SW 1271 (cell line): ENCODE measurements at regions not wholly inside any gene's neighbourhood (a gene's known extent, or its start where the extent isn't known, plus 50 kb on each side); places are given as distances from the start of the nearest gene placed in this dataset.

Experiments used
- DNase-seq, 2 experiments: peaks; one replicate each; lab custom pipeline; 2025; lab: John Stamatoyannopoulos, UW

DNA sequence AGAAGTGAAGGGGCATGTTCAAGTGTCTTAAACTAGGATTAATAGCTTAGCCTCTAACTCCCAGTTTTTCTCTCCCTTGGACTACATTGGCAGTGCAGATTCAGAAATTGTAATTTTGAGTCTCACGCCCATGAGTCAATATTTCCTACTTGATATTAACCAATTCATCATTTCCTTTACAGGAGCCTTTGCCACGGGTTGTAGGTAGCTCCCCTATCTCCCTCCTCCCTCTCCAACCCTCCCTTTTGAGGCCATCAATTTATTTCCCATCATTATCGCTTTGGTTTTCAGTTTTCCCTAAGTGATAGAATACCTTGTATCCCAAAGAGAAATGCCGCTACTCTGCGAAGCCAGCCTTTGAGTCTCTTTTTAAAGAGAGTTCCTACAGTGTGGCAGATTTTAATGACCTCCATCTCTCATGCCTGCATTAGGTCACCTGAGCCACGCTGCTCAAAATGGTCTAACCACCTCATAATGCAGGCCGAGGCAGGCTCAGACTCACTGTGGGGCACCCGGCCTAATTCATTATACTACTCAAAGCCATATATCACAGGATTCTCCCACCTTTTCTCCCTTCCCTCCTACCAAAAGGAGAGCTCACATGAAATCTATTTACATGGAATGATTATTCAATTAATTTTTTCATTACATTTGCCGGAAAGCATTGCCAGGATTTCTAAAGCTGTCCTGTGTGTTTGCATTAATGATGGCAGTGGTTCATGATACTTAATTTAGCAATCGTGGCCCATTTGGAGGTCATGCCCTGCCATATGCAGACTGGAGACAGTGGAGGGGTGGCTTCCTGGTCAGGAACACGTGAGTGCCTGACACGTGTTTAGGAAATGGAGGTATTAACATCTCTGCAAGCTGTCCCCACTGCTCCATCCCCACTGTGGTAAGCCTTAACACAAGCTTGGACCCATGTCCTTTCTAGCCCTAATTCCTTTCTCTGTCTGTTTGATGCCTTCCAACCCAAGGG, 448.2 kb upstream of the AUTS2 start:
- DNase-seq = no peak

- DNase-seq = no peak
Observed at GRCh38 chr7:69162326-69162725, 435.9 kb upstream of the AUTS2 start.

GRCh38 chr7:69162931-69163670, 435.2 kb upstream of the AUTS2 start:
- no peak for DNase-seq

GRCh38 chr7:69166979-69167516, 431.2 kb upstream of the AUTS2 start:
- no peak for DNase-seq

DNA sequence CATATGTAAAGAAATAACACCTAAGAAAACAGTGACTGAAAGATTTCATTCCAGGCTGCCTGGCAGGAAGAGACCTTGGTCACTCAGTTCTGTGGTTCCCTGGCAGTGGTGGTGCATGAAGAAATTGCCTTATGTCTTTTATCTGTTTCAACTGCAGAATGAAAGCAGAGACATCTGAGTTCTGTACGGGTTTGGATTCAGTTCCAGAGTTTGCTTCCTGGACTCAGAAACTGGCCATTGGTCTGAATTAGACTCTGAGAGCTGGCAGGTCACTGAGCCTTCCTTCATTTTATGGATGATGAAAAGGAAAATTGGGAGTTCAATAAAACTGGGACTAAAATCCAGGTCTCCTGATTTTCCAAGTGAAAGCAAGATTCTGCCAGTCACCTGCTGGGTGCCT, 428.9 kb upstream of the AUTS2 start:
- no peak for DNase-seq

DNA sequence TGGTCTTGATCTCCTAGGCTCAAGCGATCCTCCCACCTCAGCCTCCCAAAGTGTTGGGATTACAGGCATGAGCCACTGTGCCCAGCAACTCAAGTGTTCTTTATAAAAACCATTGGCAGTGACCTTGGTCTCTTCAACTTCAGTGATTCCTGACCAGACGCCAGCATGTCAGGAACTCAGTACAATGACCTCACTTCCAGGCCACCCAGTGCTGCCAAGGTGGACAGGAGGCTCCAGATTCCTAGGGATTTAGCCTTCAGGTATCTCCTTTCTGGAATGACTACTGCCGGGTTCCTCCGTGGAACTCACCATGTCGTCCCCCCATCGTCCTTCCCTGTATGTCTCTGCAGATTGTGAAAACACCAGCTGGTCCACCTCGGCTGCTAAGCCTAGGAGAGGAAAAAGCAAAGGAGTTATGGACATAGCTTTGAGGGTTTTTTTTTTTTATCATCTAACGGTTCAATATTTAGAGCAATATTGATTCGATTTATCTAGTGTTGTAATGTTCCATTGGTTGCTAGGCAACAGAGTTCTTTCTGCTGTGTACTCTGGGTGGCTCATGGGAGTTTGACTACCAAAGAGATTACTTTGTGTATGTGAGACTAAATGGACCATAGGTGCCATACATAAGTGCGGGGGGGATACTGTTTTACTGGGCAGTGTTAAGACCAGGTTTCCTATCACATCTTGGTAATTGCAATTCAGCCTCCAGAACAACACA, 425.8 kb upstream of the AUTS2 start:
- DNase-seq = no peak

DNA sequence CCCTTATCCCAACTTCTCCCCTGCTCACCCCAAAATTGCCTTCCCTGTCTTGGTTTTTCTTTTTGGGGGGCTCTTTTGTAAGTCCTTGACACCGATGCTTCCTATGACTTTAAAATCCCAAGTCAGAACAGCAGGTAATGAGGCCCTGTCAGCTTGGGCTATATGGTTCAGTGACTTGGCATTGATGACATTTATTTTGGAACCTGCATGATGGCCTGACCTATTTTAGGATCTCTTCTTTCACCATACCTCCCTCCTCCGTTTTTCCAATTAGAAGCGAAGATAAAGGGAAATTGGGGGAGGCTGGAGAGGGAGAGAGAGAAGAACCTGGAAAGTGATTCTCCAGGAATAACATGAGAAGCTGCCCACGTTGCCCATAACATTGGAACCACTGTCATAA, 424.9 kb upstream of the AUTS2 start:
- no peak for DNase-seq

- DNase-seq = no peak
Observed at GRCh38 chr7:69173846-69174245, 424.4 kb upstream of the AUTS2 start.

DNA sequence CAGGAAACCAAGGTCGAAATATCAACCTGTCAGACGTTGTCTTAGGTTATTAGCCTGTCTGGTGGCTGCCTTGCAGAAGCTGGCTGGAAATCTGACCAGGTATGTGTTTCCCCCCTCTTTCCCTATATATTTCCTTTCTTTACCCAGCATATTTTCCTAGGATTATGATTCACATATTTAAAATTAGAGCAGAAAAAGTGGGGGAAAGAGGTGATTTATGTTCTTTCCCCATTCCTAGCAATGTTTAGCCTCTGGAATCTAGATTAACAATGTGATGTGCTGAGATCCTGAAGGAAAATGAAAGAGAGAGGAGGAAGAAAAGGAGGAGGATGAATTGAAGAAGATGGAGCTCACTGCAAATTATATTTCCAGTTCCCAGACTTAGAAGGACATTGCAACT, 421.4 kb upstream of the AUTS2 start:
- DNase-seq = no peak

- DNase-seq = no peak
Observed at GRCh38 chr7:69177461-69177861, 420.8 kb upstream of the AUTS2 start.

DNA sequence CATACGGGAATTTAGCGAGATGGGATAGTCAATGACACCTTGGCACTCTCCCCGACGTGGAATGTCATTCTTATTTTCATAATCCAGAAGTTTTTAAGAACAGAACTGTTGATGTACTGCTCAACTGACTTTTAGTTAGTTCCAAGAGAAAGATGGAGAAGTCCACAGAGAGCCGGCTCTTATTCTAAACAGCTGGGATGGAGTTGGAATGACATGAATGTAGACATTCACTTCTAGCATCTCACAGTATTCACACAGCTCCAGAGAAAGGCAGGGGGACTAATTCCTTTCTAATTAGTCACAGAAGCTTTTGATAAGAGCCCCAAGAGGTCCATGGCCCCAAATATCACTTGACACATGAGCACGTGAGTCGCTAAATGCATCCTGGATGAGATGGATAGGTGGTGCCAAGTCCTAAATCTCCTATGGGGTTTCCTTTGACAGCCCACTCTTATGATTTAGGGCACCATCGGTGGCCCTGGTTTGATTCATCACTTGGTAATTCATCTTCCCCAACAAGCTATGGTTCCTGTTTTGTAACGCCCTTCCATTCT, 420.3 kb upstream of the AUTS2 start:
- no peak for DNase-seq

GRCh38 chr7:69180662-69181061, 417.6 kb upstream of the AUTS2 start:
- no peak for DNase-seq

- no peak for DNase-seq
Observed at GRCh38 chr7:69182596-69183467, 415.4 kb upstream of the AUTS2 start.

DNA sequence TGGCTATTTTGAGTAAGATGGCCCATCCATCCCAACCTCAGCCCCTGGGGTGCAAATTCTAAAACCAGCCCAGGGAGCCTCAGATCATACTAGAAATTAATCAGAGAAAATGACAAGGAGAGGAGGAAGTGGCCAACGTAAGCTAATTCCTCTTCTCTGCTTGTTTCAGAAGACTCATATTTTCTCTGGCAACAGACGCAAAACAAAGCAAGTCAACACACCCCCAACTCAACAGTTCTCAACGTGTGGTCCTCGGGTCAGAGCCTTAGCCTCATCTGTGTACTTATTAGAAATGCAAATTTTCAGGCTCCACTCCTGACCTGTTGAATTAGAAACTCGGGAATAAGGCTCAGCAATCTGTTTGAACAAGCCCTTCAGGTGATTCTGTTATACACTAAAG, 413.9 kb upstream of the AUTS2 start:
- no peak for DNase-seq

GRCh38 chr7:69185170-69185569, 413.1 kb upstream of the AUTS2 start:
- no peak for DNase-seq

DNA sequence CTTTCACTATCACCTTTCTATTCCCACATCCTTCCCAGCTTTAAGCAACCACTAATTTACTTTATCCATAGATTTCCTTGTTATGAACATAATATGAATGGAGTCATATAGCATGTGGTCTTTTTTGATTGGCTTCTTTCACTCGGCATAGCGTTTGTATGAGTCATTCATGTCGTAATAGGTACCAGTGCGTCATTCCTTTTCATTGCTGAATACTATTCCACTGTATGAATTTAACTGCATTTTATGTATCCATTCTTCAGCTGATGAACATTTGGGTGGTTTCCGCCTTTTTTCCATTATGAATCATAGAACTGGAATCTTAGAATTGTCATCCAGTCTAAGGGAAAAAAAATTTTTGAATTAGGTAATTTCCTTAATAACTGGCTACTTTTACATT, 411.3 kb upstream of the AUTS2 start:
- DNase-seq = no peak

DNA sequence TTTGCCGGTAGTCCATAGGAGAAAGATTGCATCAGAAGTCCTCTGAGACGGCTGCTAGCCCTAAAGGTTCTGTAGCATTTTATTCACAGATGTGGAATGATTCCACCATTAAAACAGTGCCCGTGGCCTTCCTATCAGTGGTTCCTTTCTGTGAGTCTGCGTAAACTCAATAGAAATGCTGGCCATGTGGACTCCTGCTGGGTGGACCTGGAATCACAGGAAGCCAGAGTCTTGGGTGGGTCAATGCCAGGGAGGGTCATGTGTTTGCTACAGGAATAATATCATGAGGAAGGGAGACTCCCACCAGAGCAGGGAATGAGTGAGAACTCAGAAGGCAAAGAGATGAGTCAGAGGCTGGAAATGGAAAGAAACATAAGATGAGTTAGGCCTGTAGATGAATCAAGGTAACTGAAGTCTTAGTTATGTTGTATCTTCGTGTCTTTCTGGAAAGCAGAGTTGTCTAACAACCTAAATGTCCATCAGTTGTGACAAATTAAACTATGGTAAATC, 410.4 kb upstream of the AUTS2 start:
- no peak for DNase-seq

- no peak for DNase-seq
Observed at GRCh38 chr7:69189406-69189805, 408.9 kb upstream of the AUTS2 start.

DNA sequence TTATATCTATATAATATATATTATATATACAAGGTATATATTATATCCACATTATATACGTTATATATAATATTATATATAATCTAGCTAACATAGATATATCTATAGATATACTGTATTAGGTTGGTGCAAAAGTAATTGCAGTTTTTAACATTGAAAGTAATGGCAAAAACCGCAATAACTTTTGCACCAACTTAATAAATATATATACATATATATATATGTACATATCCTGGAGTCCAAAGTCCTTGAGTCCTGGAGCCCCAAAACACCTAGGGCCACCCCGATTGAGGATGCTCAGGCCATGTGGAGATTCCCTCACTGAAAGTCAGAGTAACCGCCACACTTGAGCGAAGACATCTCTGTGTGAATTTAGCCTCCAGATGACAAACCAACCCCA, 408.2 kb upstream of the AUTS2 start:
- DNase-seq = no peak

DNA sequence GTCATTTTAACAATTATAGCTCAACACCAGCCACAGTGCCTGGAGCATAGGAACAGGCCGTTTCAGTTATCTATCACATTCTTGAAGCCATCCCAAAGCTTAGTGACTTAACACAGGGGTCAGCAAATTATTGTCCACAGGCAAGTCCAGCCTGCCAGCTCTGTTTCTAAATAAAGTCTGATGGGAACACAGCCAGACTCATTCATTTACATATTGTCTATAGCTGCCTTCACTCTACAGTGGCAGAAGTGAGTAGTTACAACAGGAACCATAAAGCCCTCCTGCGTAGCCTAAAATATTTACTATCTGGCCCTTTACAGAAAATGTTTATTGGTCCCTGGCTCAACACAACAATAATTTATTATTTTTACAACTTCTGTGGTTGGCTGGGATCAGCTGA, 407.5 kb upstream of the AUTS2 start:
- DNase-seq = no peak

DNA sequence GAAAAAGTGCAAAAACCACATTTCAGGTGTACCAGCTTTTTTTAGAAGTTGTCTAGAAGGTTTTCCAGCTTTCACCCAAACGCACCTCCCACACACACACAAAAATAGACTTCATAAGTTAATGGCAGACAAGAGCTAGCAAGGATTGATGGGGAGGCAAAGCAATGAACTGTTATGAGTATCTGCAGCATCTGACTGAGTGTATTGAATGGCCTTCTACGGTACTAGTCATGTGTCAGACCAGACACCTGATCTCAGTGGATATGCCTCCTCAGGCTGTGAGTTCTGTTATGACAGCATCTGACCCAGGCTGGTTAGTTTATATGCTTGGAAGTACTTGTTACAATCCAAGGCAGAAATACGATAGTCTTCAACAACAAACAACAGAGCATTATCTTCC, 406.1 kb upstream of the AUTS2 start:
- DNase-seq = no peak
